Left lung (tissue), 4 donors: ENCODE measurements at regions not wholly inside any gene's neighbourhood (a gene's known extent, or its start where the extent isn't known, plus 50 kb on each side); places are given as distances from the start of the nearest gene placed in this dataset.

Experiments used
- ATAC-seq: fragments of 200-7000 bp; cut with Tn5 transposase; one replicate; pipeline ENCODE4 v1.9.1; 2020; ENCODE audit warnings: moderate library complexity
- DNase-seq, 4 donors: peaks; one replicate each; pipeline ENCODE4 v3.0.0-alpha.2; 2013 to 2020
- H3K27ac ChIP-seq, 2 donors: fragments of 200-600 bp; sonication (generic) in 1 of 2; one replicate each; pipeline versions ENCODE4 v1.5.0 to v1.8.0; 2020 to 2021
- H3K27me3 ChIP-seq, 2 donors: fragments of 200-600 bp; sonication (generic) in 1 of 2; one replicate each; pipeline versions ENCODE4 v1.5.0 to v1.8.0; 2020 to 2021
- H3K36me3 ChIP-seq, 2 donors: fragments of 200-600 bp; sonication (generic) in 1 of 2; one replicate each; pipeline versions ENCODE4 v1.5.0 to v1.8.0; 2020 to 2021
- H3K4me1 ChIP-seq, 2 donors: fragments of 200-600 bp; one replicate each; pipeline ENCODE4 v1.8.0; 2021
- H3K4me3 ChIP-seq, 2 donors: fragments of 200-600 bp; sonication (generic) in 1 of 2; one replicate each; pipeline versions ENCODE4 v1.5.0 to v1.8.0; 2020 to 2021; ENCODE audit warnings: mild to moderate bottlenecking in 1 of 2
- H3K9me3 ChIP-seq, 2 donors: fragments of 200-600 bp; sonication (generic) in 1 of 2; one replicate each; pipeline versions ENCODE4 v1.5.0 to v1.8.0; 2020 to 2021
- CTCF ChIP-seq, 2 donors: fragments of 200-600 bp; sonication (generic) in 1 of 2; IDR thresholded peaks; one replicate each; pipeline versions ENCODE4 v1.5.0 to v1.8.0; 2021; ENCODE audit warnings: antibody characterized with exemption in 2 of 2
- intact Hi-C, 2 donors: fragments of 100-400 bp; cut with DNase I; formaldehyde crosslinking; loops; one replicate each; pipeline versions ENCODE4 v1.11.2 to v1.14.2; 2022
- donor health status: DM: no; HTN: yes; CAD: no.
- donor health status: DM: no; HTN: no; CAD: no.

GRCh38 chr13:22285867-22286266 lies 615.0 kb downstream of the FGF9 start:
- Histone ChIP-seq H3K36me3 (no peaks in the 10 kb centered on the region), H3K4me1 (no peaks in the 10 kb centered on the region), H3K27me3 (no peaks in the 10 kb centered on the region), H3K4me3 (no peak overlapping the region), H3K9me3 (no peaks in the 10 kb centered on the region), H3K27ac (no peak overlapping the region)
- no peak for DNase-seq
- intact Hi-C loops, result no loop called here
- TF ChIP-seq CTCF (IDR thresholded peaks at IDR 0.05), result no peak
- no peak for ATAC-seq

- ATAC-seq (no peak), DNase-seq (no peak)
- Histone ChIP-seq H3K4me1 (no peaks in the 10 kb centered on the region), H3K27ac (no peak overlapping the region), H3K27me3 (no peaks in the 10 kb centered on the region), H3K9me3 (no peaks in the 10 kb centered on the region), H3K4me3 (no peak overlapping the region), H3K36me3 (no peaks in the 10 kb centered on the region)
- TF ChIP-seq CTCF (IDR thresholded peaks at IDR 0.05), result no peak
- intact Hi-C loops, result no loop called here
Observed at GRCh38 chr13:22286338-22286737, 615.5 kb downstream of the FGF9 start.

GRCh38 chr13:22287343-22287920 lies 616.6 kb downstream of the FGF9 start:
- no peak for DNase-seq
- H3K4me1 ChIP-seq, result no peaks in the 10 kb centered on the region
- no peaks in the 10 kb centered on the region for H3K27me3 ChIP-seq
- intact Hi-C loops, result no loop called here
- H3K36me3 ChIP-seq, result no peaks in the 10 kb centered on the region
- TF ChIP-seq CTCF (IDR thresholded peaks at IDR 0.05), result no peak
- no peaks in the 10 kb centered on the region for H3K9me3 ChIP-seq
- no peak for ATAC-seq
- H3K27ac ChIP-seq, result no peak overlapping the region
- no peak overlapping the region for H3K4me3 ChIP-seq

- no peak overlapping the region for H3K27ac ChIP-seq
- intact Hi-C loops, result no loop called here
- ATAC-seq (no peak), DNase-seq (no peak)
- H3K4me3 ChIP-seq, result no peak overlapping the region
- no peaks in the 10 kb centered on the region for H3K9me3 ChIP-seq
- H3K4me1 ChIP-seq, result no peaks in the 10 kb centered on the region
- H3K27me3 ChIP-seq, result no peaks in the 10 kb centered on the region
- TF ChIP-seq CTCF (IDR thresholded peaks at IDR 0.05), result no peak
- no peaks in the 10 kb centered on the region for H3K36me3 ChIP-seq
Observed at GRCh38 chr13:22288496-22288895, 617.6 kb downstream of the FGF9 start.

GRCh38 chr13:22289711-22290110 lies 618.8 kb downstream of the FGF9 start:
- ATAC-seq (no peak), DNase-seq (no peak)
- no peak overlapping the region for H3K27ac ChIP-seq
- H3K4me1 ChIP-seq, result no peaks in the 10 kb centered on the region
- no peaks in the 10 kb centered on the region for H3K27me3 ChIP-seq
- intact Hi-C loops, result no loop called here
- no peak for TF ChIP-seq CTCF (IDR thresholded peaks at IDR 0.05)
- no peak overlapping the region for H3K4me3 ChIP-seq
- no peaks in the 10 kb centered on the region for H3K36me3 ChIP-seq
- H3K9me3 ChIP-seq, result no peaks in the 10 kb centered on the region
